ENCODE measurements at regions not wholly inside any gene's neighbourhood (a gene's known extent, or its start where the extent isn't known, plus 50 kb on each side); places are given as distances from the start of the nearest gene placed in this dataset.

DNA sequence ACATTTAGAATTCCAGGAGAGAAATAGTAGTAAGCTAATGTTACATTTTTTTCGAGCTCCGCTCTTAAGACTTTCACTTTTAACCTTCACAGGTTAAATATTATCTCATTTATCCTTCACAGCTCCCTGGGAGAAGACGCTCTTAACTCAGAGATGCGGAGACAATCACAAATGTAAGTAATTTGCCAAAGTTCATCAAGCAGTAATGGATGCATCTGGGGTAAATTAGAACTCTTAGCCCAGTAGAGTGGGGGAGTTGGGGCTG, 168.5 kb downstream of the SPP2 start:
- TF ChIP-seq ZNF274 (IDR thresholded peaks at IDR 0.05; ENCODE audit: low read depth, low read length): no peak
- TF ChIP-seq CTCF (IDR thresholded peaks at IDR 0.05 in 2 of 3, conservative IDR thresholded peaks at IDR 0.05 in 1 of 3; ENCODE audit: borderline replicate concordance in 1 of 3, insufficient read depth in 1 of 3, low read depth in 2 of 3, low read length in 2 of 3): no peak
- TF ChIP-seq YY1 (IDR thresholded peaks at IDR 0.05; ENCODE audit: extremely low read depth, insufficient replicate concordance, low read depth, low read length): no peak
- TF ChIP-seq EZH2 (IDR thresholded peaks at IDR 0.05): no peak
- TF ChIP-seq, protein P1, sequence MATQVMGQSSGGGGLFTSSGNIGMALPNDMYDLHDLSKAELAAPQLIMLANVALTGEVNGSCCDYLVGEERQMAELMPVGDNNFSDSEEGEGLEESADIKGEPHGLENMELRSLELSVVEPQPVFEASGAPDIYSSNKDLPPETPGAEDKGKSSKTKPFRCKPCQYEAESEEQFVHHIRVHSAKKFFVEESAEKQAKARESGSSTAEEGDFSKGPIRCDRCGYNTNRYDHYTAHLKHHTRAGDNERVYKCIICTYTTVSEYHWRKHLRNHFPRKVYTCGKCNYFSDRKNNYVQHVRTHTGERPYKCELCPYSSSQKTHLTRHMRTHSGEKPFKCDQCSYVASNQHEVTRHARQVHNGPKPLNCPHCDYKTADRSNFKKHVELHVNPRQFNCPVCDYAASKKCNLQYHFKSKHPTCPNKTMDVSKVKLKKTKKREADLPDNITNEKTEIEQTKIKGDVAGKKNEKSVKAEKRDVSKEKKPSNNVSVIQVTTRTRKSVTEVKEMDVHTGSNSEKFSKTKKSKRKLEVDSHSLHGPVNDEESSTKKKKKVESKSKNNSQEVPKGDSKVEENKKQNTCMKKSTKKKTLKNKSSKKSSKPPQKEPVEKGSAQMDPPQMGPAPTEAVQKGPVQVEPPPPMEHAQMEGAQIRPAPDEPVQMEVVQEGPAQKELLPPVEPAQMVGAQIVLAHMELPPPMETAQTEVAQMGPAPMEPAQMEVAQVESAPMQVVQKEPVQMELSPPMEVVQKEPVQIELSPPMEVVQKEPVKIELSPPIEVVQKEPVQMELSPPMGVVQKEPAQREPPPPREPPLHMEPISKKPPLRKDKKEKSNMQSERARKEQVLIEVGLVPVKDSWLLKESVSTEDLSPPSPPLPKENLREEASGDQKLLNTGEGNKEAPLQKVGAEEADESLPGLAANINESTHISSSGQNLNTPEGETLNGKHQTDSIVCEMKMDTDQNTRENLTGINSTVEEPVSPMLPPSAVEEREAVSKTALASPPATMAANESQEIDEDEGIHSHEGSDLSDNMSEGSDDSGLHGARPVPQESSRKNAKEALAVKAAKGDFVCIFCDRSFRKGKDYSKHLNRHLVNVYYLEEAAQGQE (IDR thresholded peaks at IDR 0.05; ENCODE audit: low read depth): no peak
- TF ChIP-seq POLR2A (IDR thresholded peaks at IDR 0.05; ENCODE audit: borderline replicate concordance, extremely low read depth, insufficient read depth, insufficient read length): no peak

All from HCT116 (cell line).